A673 (cell line): ENCODE measurements at regions not wholly inside any gene's neighbourhood (a gene's known extent, or its start where the extent isn't known, plus 50 kb on each side); places are given as distances from the start of the nearest gene placed in this dataset.

ENCODE experiments used
- BruUV-seq: library from RNA; stranded (reverse); fragments of 400-500 nt; replicated peaks from 2 replicates; lab custom pipeline; 2021; lab: Mats Ljungman, UMichigan
- CTCF ChIA-PET: fragments of 300-600 bp; sonication (Branson Sonifier 250); formaldehyde crosslinking; loops from one replicate; lab custom pipeline; 2022; ENCODE audit warnings: antibody characterized with exemption; lab: Charles Lee
- POLR2A ChIA-PET: fragments of 300-600 bp; sonication (Branson Sonifier 250); formaldehyde crosslinking; loops from one replicate; lab custom pipeline; 2022; ENCODE audit warnings: antibody characterized with exemption; ENCODE audit not compliant: low non-redundant PET; lab: Charles Lee
- DNase-seq: peaks from one replicate; pipeline ENCODE4 v3.0.0-alpha.2; 2015; ENCODE audit warnings: low spot score
- H3K27ac ChIP-seq: fragments of 200-600 bp; sonication (generic); 2 replicates; pipeline ENCODE4 v1.5.1; 2016; ENCODE audit warnings: mixed run types, low read depth, mild to moderate bottlenecking, mixed read lengths, antibody characterized with exemption, low read length; ENCODE audit not compliant: poor library complexity, severe bottlenecking
- H3K27me3 ChIP-seq: fragments of 200-600 bp; sonication (generic); replicated peaks from 2 replicates; pipeline ENCODE4 v1.6.1; 2017; ENCODE audit warnings: mixed run types, low read depth, mild to moderate bottlenecking, mixed read lengths, antibody characterized with exemption, low read length; ENCODE audit not compliant: insufficient read depth, poor library complexity
- H3K36me3 ChIP-seq: fragments of 200-600 bp; sonication (generic); 2 replicates; pipeline ENCODE4 v1.6.1; 2016; ENCODE audit warnings: mixed run types, mild to moderate bottlenecking, mixed read lengths, antibody characterized with exemption, low read length; ENCODE audit not compliant: insufficient read depth, poor library complexity, severe bottlenecking
- H3K4me1 ChIP-seq: fragments of 200-600 bp; sonication (generic); 2 replicates; pipeline ENCODE4 v1.6.1; 2017; ENCODE audit warnings: mixed run types, mild to moderate bottlenecking, mixed read lengths, antibody characterized with exemption, low read length; ENCODE audit not compliant: insufficient read depth, poor library complexity, severe bottlenecking
- H3K4me3 ChIP-seq: fragments of 200-600 bp; sonication (generic); 2 replicates; pipeline ENCODE4 v1.5.1; 2016; ENCODE audit warnings: low read depth, mixed run types, mild to moderate bottlenecking, mixed read lengths, low read length; ENCODE audit not compliant: poor library complexity, severe bottlenecking
- H3K9me3 ChIP-seq: fragments of 200-600 bp; sonication (generic); 2 replicates; pipeline ENCODE4 v1.6.1; 2016; ENCODE audit warnings: mixed run types, low read depth, mild to moderate bottlenecking, mixed read lengths, antibody characterized with exemption, low read length; ENCODE audit not compliant: poor library complexity, severe bottlenecking
- EZH2 ChIP-seq: fragments of 200-600 bp; sonication (generic); IDR thresholded peaks from 2 replicates; pipeline ENCODE4 v1.6.1; 2017; ENCODE audit warnings: borderline replicate concordance, low read depth, mild to moderate bottlenecking, mixed read lengths, antibody characterized with exemption, low read length; ENCODE audit not compliant: poor library complexity, severe bottlenecking
- intact Hi-C: fragments of 100-400 bp; cut with micrococcal nuclease; formaldehyde crosslinking; loops from one replicate; pipeline ENCODE4 v1.10.0; 2022; ENCODE audit not compliant: unreplicated experiment
- TF ChIP-seq, protein P1 (sequence below): fragments of 300-800, 200-600 bp; sonication (generic); conservative IDR thresholded peaks from 2 replicates; pipeline ENCODE4 v1.5.1; 2017; ENCODE audit warnings: low read depth, mild to moderate bottlenecking, antibody characterized with exemption, low read length, moderate library complexity, mixed read lengths

DNA sequence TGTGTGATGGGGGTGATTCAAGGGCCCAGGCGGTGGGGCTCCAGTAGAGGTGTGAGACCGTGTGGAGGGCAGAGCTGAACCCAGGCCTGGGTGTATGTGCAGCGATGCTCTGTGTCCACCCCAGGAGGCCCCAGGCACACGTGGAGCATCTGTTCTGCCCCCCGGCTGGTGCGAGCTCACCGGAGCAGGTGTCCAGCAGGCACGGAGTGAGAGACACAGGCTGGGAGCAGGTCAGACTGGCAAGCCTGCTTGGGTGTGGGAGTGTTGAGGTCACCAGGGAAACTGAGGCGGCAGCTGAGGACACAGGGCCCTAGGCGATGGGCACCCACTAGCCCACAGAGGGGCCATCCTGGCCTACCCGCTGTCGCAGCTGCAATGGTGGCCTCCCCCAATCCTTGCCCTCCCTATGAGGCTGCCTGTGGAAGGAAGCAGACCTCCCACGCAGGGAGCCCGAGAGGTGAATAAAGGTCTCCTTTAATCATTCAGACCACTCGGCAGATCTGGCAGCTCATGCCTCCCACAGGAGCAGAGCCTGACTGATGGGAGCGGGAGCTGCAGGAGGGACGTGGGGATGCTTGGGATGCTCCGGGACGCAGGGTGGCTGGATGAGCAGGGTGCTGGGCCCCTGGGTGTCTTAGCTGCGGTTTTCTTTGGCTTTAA, 1165.1 kb downstream of the BRD1 start:
- no TSS peak for BruUV-seq
- Histone ChIP-seq H3K9me3 (no peaks in the 10 kb centered on the region), H3K27ac (no peak overlapping the region), H3K4me1 (peaks cover 20% of the 10 kb centered on the region), H3K4me3 (no peak overlapping the region), H3K27me3 (no peaks in the 10 kb centered on the region), H3K36me3 (peaks cover 4% of the 10 kb centered on the region)
- intact Hi-C loops, result loop anchor here (10.0 kb wide), 1 partner anchor 88 kb away; no protein-coding TSS in a partner anchor
- no peak for TF ChIP-seq EZH2
- TF ChIP-seq, protein P1, sequence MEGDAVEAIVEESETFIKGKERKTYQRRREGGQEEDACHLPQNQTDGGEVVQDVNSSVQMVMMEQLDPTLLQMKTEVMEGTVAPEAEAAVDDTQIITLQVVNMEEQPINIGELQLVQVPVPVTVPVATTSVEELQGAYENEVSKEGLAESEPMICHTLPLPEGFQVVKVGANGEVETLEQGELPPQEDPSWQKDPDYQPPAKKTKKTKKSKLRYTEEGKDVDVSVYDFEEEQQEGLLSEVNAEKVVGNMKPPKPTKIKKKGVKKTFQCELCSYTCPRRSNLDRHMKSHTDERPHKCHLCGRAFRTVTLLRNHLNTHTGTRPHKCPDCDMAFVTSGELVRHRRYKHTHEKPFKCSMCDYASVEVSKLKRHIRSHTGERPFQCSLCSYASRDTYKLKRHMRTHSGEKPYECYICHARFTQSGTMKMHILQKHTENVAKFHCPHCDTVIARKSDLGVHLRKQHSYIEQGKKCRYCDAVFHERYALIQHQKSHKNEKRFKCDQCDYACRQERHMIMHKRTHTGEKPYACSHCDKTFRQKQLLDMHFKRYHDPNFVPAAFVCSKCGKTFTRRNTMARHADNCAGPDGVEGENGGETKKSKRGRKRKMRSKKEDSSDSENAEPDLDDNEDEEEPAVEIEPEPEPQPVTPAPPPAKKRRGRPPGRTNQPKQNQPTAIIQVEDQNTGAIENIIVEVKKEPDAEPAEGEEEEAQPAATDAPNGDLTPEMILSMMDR, result no peak
- ChIA-PET POLR2A (no interaction called here), CTCF (no interaction called here)
- no peak for DNase-seq

DNA sequence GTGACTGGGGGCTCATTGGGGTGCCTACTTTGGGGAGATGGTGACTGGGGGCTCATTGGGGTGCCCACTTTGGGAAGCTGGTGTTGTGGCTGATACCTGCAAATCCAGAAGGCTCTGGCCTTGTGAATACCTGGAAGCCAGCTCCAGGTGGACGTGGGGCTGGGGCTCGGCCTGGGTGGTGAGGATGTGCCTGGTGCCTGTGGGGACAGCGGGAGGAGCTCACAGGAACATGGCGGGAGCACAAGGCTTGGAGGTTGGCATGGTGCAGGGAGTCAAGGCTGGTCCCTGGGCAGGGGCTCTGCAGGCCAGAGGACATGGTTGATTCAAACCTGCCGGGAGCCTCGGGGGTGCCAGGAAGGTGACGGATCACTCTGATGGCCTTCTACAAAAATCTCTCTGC, 1165.7 kb downstream of the BRD1 start:
- Histone ChIP-seq H3K9me3 (no peaks in the 10 kb centered on the region), H3K27ac (no peak overlapping the region), H3K36me3 (peaks cover 4% of the 10 kb centered on the region), H3K4me3 (no peak overlapping the region), H3K4me1 (peaks cover 23% of the 10 kb centered on the region), H3K27me3 (no peaks in the 10 kb centered on the region)
- intact Hi-C loops, result loop anchor here (10.0 kb wide), 1 partner anchor 87 kb away; no protein-coding TSS in a partner anchor
- no TSS peak for BruUV-seq
- ChIA-PET POLR2A (no interaction called here), CTCF (no interaction called here)
- DNase-seq, result no peak
- TF ChIP-seq EZH2, result no peak
- TF ChIP-seq, protein P1, result no peak

DNA sequence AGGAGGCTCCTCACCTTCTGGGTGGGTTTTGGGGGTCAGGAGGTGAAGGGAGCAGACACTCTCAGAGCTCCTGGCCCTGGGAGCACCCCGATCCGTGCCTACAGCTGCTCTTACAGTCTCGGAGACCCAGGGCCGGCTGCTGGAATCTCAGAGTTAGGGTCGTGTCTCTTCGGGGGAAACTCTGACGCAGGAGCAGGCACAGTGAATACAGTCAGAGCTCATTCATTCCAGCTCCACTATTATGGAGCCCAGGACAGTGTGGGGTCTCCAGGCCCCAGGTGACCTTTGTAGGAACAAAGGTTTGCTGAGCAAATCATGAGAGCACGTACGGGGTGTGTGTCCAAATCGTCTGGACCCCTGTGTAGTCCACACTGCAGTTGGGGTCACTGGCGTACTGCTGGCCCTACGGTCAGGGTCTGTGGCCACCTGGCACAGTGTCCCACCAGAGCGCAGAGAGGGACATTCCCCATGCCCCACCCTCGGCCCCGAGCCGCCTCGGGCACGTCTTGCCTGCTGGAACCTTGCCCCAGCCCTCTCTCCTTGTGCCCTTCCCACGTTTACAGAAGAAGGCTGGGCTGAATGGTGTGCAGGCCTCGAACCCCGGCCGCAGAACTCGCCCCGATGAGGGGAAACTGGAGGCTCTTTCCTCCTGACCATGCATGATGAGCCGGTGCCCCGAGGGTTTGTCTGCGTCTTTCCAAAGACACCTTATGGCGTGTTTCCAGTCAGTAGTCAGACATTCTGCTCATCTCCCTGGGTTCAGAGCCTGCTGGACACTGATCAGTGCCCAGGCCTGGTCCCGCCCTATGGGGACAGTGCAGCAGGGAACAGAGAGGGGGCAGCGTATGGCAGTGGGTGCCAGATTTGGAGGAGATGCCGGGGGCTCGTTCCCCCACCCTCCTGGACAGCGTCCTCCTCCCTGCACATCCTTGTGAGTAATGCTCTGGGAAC, 1166.6 kb downstream of the BRD1 start:
- peaks cover 23% of the 10 kb centered on the region for H3K4me1 ChIP-seq
- no peaks in the 10 kb centered on the region for H3K9me3 ChIP-seq
- CTCF ChIA-PET, result no interaction called here
- no peak overlapping the region for H3K27ac ChIP-seq
- no peaks in the 10 kb centered on the region for H3K27me3 ChIP-seq
- peaks cover 4% of the 10 kb centered on the region for H3K36me3 ChIP-seq
- no peak for DNase-seq
- no TSS peak for BruUV-seq
- TF ChIP-seq, protein P1, result no peak
- no peak for TF ChIP-seq EZH2
- H3K4me3 ChIP-seq, result no peak overlapping the region
- intact Hi-C loops, result loop anchor here (10.0 kb wide), 1 partner anchor 86 kb away; no protein-coding TSS in a partner anchor
- POLR2A ChIA-PET, result no interaction called here
